CD14-positive monocyte (primary cell): ENCODE measurements at regions not wholly inside any gene's neighbourhood (a gene's known extent, or its start where the extent isn't known, plus 50 kb on each side); places are given as distances from the start of the nearest gene placed in this dataset.

Source experiments
- DNase-seq, 3 donors: peaks; one replicate each; pipeline ENCODE4 v3.0.0-alpha.2; 2011 to 2022
- H2AFZ ChIP-seq: 2 replicates; pipeline ENCODE4 v1.6.0; 2012; ENCODE audit warnings: mild to moderate bottlenecking, low read depth, low read length, inconsistent platforms; ENCODE audit not compliant: insufficient read depth, poor library complexity, severe bottlenecking
- H3K27ac ChIP-seq, 2 donors: 1 replicate in 1 of 2; 2 replicates in 1 of 2; pipeline ENCODE4 v1.5.1; 2012 to 2013; ENCODE audit warnings: low read length in 2 of 2, control low read depth in 1 of 2, inconsistent platforms in 1 of 2, low read depth in 1 of 2, mild to moderate bottlenecking in 1 of 2
- H3K27me3 ChIP-seq, 2 donors: one replicate each; pipeline versions ENCODE4 v1.6.0 to v1.6.1; 2011 to 2013; ENCODE audit warnings: low read length in 2 of 2; ENCODE audit not compliant: control insufficient read depth in 2 of 2, insufficient read depth in 2 of 2
- H3K36me3 ChIP-seq, 2 donors: replicated peaks in 1 of 2; 1 replicate in 1 of 2; 2 replicates in 1 of 2; pipeline versions ENCODE4 v1.5.1 to v1.6.1; 2012 to 2013; ENCODE audit warnings: low read length in 2 of 2, control low read depth in 1 of 2, inconsistent platforms in 1 of 2, mild to moderate bottlenecking in 1 of 2; ENCODE audit not compliant: insufficient read depth in 2 of 2, control insufficient read depth in 1 of 2
- H3K4me1 ChIP-seq, 2 donors: 1 replicate in 1 of 2; 2 replicates in 1 of 2; pipeline versions ENCODE4 v1.5.1 to v1.6.1; 2012 to 2013; ENCODE audit warnings: low read length in 2 of 2, control low read depth in 1 of 2, inconsistent platforms in 1 of 2, mild to moderate bottlenecking in 1 of 2, moderate library complexity in 1 of 2; ENCODE audit not compliant: insufficient read depth in 2 of 2, control insufficient read depth in 1 of 2
- H3K4me2 ChIP-seq: replicated peaks from 2 replicates; pipeline ENCODE3; 2012; ENCODE audit warnings: low read length, moderate library complexity, mild to moderate bottlenecking; ENCODE audit not compliant: poor library complexity, severe bottlenecking; ENCODE audit errors: extremely low read depth
- H3K4me3 ChIP-seq, 3 experiments: fragments of 200-600 bp in 1 of 3; sonication (generic) in 1 of 3; replicated peaks in 1 of 3; 1 replicate in 2 of 3; 2 replicates in 1 of 3; pipeline ENCODE4 v1.5.1; 2011 to 2013; ENCODE audit warnings: low read length in 3 of 3, mild to moderate bottlenecking in 3 of 3, control low read depth in 2 of 3, low read depth in 2 of 3, inconsistent platforms in 1 of 3, moderate library complexity in 1 of 3
- H3K79me2 ChIP-seq: 2 replicates; pipeline ENCODE4 v1.6.0; 2012; ENCODE audit warnings: mild to moderate bottlenecking, control low read depth, inconsistent platforms, low read length, moderate library complexity; ENCODE audit not compliant: insufficient read depth
- H3K9ac ChIP-seq: 2 replicates; pipeline ENCODE4 v1.6.0; 2017; ENCODE audit warnings: low read length, mild to moderate bottlenecking; ENCODE audit not compliant: insufficient read depth, poor library complexity, severe bottlenecking
- H3K9me3 ChIP-seq, 2 donors: replicated peaks in 1 of 2; 1 replicate in 1 of 2; 2 replicates in 1 of 2; pipeline versions ENCODE4 v1.5.1 to v1.6.1; 2012 to 2013; ENCODE audit warnings: low read length in 2 of 2, control low read depth in 1 of 2; ENCODE audit not compliant: control insufficient read depth in 1 of 2, insufficient read depth in 1 of 2
- H4K20me1 ChIP-seq: 2 replicates; pipeline ENCODE4 v1.6.0; 2012; ENCODE audit warnings: mild to moderate bottlenecking, low read length, control low read depth, moderate library complexity; ENCODE audit not compliant: insufficient read depth
- H3K27ac Mint-ChIP-seq, 7 donors: one replicate each; pipeline ENCODE4 v1.8.0; 2020; ENCODE audit warnings: mild to moderate bottlenecking in 7 of 7, mixed read lengths in 7 of 7, moderate library complexity in 6 of 7, inconsistent platforms in 2 of 7
- H3K27me3 Mint-ChIP-seq, 3 donors: one replicate each; pipeline ENCODE4 v1.8.0; 2021 to 2022; ENCODE audit warnings: low read depth in 3 of 3, mild to moderate bottlenecking in 3 of 3, mixed read lengths in 3 of 3, moderate library complexity in 3 of 3, inconsistent platforms in 1 of 3
- H3K36me3 Mint-ChIP-seq, 2 donors: one replicate each; pipeline ENCODE4 v1.8.0; 2020; ENCODE audit warnings: mixed read lengths in 2 of 2, inconsistent platforms in 1 of 2, mild to moderate bottlenecking in 1 of 2
- H3K4me1 Mint-ChIP-seq: one replicate; pipeline ENCODE4 v1.8.0; 2020; ENCODE audit warnings: mild to moderate bottlenecking, mixed read lengths
- H3K4me3 Mint-ChIP-seq, 2 donors: one replicate each; pipeline ENCODE4 v1.8.0; 2020; ENCODE audit warnings: mild to moderate bottlenecking in 2 of 2, mixed read lengths in 2 of 2, moderate library complexity in 1 of 2
- H3K9me3 Mint-ChIP-seq, 7 donors: one replicate each; pipeline ENCODE4 v1.8.0; 2020 to 2022; ENCODE audit warnings: mixed read lengths in 7 of 7, mild to moderate bottlenecking in 6 of 7, moderate library complexity in 6 of 7, inconsistent platforms in 2 of 7
- CTCF ChIP-seq: fragments of 200-600 bp; IDR thresholded peaks from one replicate; pipeline ENCODE4 v1.8.0; 2022; ENCODE audit warnings: antibody characterized with exemption, mild to moderate bottlenecking
- WGBS: methylation state at CpG from one replicate; pipeline ENCODE4 v1.1.5; 2013; ENCODE audit warnings: missing lambda C conversion rate; ENCODE audit not compliant: insufficient coverage; 5-methylcytosine and 5-hydroxymethylcytosine counted together
- intact Hi-C, 2 donors: fragments of 100-400 bp; cut with micrococcal nuclease; formaldehyde crosslinking; loops; one replicate each; pipeline versions ENCODE4 v1.15.0 to v1.15.1; 2023

GRCh38 chr4:66279084-66279483, 608.8 kb upstream of the EPHA5 start:
- Histone ChIP-seq H3K9me3 (no peaks in the 10 kb centered on the region), H3K36me3 (no peaks in the 10 kb centered on the region), H3K27me3 (no peaks in the 10 kb centered on the region), H3K27ac (no peak overlapping the region), H3K4me3 (no peak overlapping the region), H4K20me1 (no peaks in the 10 kb centered on the region), H2AFZ (no peak overlapping the region), H3K4me2 (no peak overlapping the region), H3K9ac (no peak overlapping the region), H3K79me2 (no peaks in the 10 kb centered on the region), H3K4me1 (no peaks in the 10 kb centered on the region)
- WGBS: 100% methylated on average over 1 of the region's 1 CpG
- Mint-ChIP-seq H3K27me3 (no peaks in the 10 kb centered on the region), H3K4me1 (no peaks in the 10 kb centered on the region), H3K36me3 (no peaks in the 10 kb centered on the region), H3K9me3 (no peaks in the 10 kb centered on the region), H3K27ac (no peak overlapping the region), H3K4me3 (no peak overlapping the region)
- intact Hi-C loops: no loop called here
- DNase-seq: no peak
- no peak for TF ChIP-seq CTCF

- WGBS: 71% methylated on average over 2 of the region's 4 CpGs
- Mint-ChIP-seq H3K36me3 (no peaks in the 10 kb centered on the region), H3K27ac (no peak overlapping the region), H3K27me3 (no peaks in the 10 kb centered on the region), H3K9me3 (peaks cover 0 to 2% (median 0%) of the 10 kb centered on the region in 7 donors), H3K4me3 (no peak overlapping the region), H3K4me1 (no peaks in the 10 kb centered on the region)
- no peak for TF ChIP-seq CTCF
- H3K27me3 ChIP-seq: no peaks in the 10 kb centered on the region
- H3K4me1 ChIP-seq: no peaks in the 10 kb centered on the region
- no peaks in the 10 kb centered on the region for H4K20me1 ChIP-seq
- no peak overlapping the region for H3K4me3 ChIP-seq
- H3K79me2 ChIP-seq: no peaks in the 10 kb centered on the region
- H3K9ac ChIP-seq: no peak overlapping the region
- intact Hi-C loops: no loop called here
- no peak overlapping the region for H2AFZ ChIP-seq
- H3K9me3 ChIP-seq: no peaks in the 10 kb centered on the region
- H3K4me2 ChIP-seq: no peak overlapping the region
- no peak for DNase-seq
- H3K36me3 ChIP-seq: no peaks in the 10 kb centered on the region
- no peak overlapping the region for H3K27ac ChIP-seq
Observed at GRCh38 chr4:66275411-66276038, 605.2 kb upstream of the EPHA5 start.
